ENCODE measurements at regions not wholly inside any gene's neighbourhood (a gene's known extent, or its start where the extent isn't known, plus 50 kb on each side); places are given as distances from the start of the nearest gene placed in this dataset.

- DNase-seq (ENCODE audit: low read depth in 2 of 2): no peak
These were observed 1589.4 kb downstream of the MAT2B start for GRCh38 chr5:165094782-165095181.

- DNase-seq (ENCODE audit: low read depth in 2 of 2): no peak
These were observed 1596.3 kb downstream of the MAT2B start for GRCh38 chr5:165101709-165102108.

- DNase-seq (ENCODE audit: low read depth in 2 of 2): no peak
These were observed 1599.2 kb downstream of the MAT2B start for GRCh38 chr5:165104611-165105010.

GRCh38 chr5:165108809-165109208 is 1603.4 kb downstream of the MAT2B start:
- no peak for DNase-seq (ENCODE audit: low read depth in 2 of 2)

- no peak for DNase-seq (ENCODE audit: low read depth in 2 of 2)
These were observed 1613.8 kb downstream of the MAT2B start for GRCh38 chr5:165119175-165119574.

- no peak for DNase-seq (ENCODE audit: low read depth in 2 of 2)
These were observed 1621.2 kb downstream of the MAT2B start for GRCh38 chr5:165126598-165126997.

GRCh38 chr5:165127941-165128340 is 1622.5 kb downstream of the MAT2B start:
- DNase-seq (ENCODE audit: low read depth in 2 of 2): no peak

- DNase-seq (ENCODE audit: low read depth in 2 of 2): no peak
These were observed 1625.2 kb downstream of the MAT2B start for GRCh38 chr5:165130656-165131055.

GRCh38 chr5:165134155-165134554 is 1628.7 kb downstream of the MAT2B start:
- no peak for DNase-seq (ENCODE audit: low read depth in 2 of 2)

- no peak for DNase-seq (ENCODE audit: low read depth in 2 of 2)
These were observed 1630.1 kb downstream of the MAT2B start for GRCh38 chr5:165135565-165135964.

- DNase-seq (ENCODE audit: low read depth in 2 of 2): no peak
These were observed 1632.3 kb downstream of the MAT2B start for GRCh38 chr5:165137701-165138100.

GRCh38 chr5:165138236-165138635 is 1632.8 kb downstream of the MAT2B start:
- DNase-seq (ENCODE audit: low read depth in 2 of 2): no peak

- DNase-seq (ENCODE audit: low read depth in 2 of 2): no peak
These were observed 1633.8 kb downstream of the MAT2B start for GRCh38 chr5:165139262-165139661.

GRCh38 chr5:165139721-165140120 is 1634.3 kb downstream of the MAT2B start:
- no peak for DNase-seq (ENCODE audit: low read depth in 2 of 2)

GRCh38 chr5:165143741-165144140 is 1638.3 kb downstream of the MAT2B start:
- DNase-seq (ENCODE audit: low read depth in 2 of 2): no peak

GRCh38 chr5:165149431-165149830 is 1644.0 kb downstream of the MAT2B start:
- DNase-seq (ENCODE audit: low read depth in 2 of 2): no peak

- DNase-seq (ENCODE audit: low read depth in 2 of 2): no peak
These were observed 1646.6 kb downstream of the MAT2B start for GRCh38 chr5:165152058-165152457.

- no peak for DNase-seq (ENCODE audit: low read depth in 2 of 2)
These were observed 1651.8 kb downstream of the MAT2B start for GRCh38 chr5:165157219-165157618.

GRCh38 chr5:165161204-165161603 is 1655.8 kb downstream of the MAT2B start:
- DNase-seq (ENCODE audit: low read depth in 2 of 2): no peak

GRCh38 chr5:165163861-165164260 is 1658.4 kb downstream of the MAT2B start:
- DNase-seq (ENCODE audit: low read depth in 2 of 2): no peak

GRCh38 chr5:165173651-165174050 is 1668.2 kb downstream of the MAT2B start:
- no peak for DNase-seq (ENCODE audit: low read depth in 2 of 2)

- DNase-seq (ENCODE audit: low read depth in 2 of 2): no peak
These were observed 1669.6 kb downstream of the MAT2B start for GRCh38 chr5:165175041-165175440.

- no peak for DNase-seq (ENCODE audit: low read depth in 2 of 2)
These were observed 1678.8 kb downstream of the MAT2B start for GRCh38 chr5:165184183-165184582.

GRCh38 chr5:165185716-165186115 is 1680.3 kb downstream of the MAT2B start:
- no peak for DNase-seq (ENCODE audit: low read depth in 2 of 2)

GRCh38 chr5:165187815-165188214 is 1682.4 kb downstream of the MAT2B start:
- no peak for DNase-seq (ENCODE audit: low read depth in 2 of 2)

All from activated CD8-positive, alpha-beta memory T cell treated with anti-CD3 and anti-CD28 coated beads for 4 hours (primary cell).